CD4-positive, alpha-beta T cell treated with Interleukin-1 beta for 1 hour (primary cell): ENCODE measurements at regions not wholly inside any gene's neighbourhood (a gene's known extent, or its start where the extent isn't known, plus 50 kb on each side); places are given as distances from the start of the nearest gene placed in this dataset.

ENCODE experiments used
- DNase-seq, 2 donors: peaks; one replicate each; pipeline ENCODE4 v3.0.0-alpha.2; 2020 to 2022

DNA sequence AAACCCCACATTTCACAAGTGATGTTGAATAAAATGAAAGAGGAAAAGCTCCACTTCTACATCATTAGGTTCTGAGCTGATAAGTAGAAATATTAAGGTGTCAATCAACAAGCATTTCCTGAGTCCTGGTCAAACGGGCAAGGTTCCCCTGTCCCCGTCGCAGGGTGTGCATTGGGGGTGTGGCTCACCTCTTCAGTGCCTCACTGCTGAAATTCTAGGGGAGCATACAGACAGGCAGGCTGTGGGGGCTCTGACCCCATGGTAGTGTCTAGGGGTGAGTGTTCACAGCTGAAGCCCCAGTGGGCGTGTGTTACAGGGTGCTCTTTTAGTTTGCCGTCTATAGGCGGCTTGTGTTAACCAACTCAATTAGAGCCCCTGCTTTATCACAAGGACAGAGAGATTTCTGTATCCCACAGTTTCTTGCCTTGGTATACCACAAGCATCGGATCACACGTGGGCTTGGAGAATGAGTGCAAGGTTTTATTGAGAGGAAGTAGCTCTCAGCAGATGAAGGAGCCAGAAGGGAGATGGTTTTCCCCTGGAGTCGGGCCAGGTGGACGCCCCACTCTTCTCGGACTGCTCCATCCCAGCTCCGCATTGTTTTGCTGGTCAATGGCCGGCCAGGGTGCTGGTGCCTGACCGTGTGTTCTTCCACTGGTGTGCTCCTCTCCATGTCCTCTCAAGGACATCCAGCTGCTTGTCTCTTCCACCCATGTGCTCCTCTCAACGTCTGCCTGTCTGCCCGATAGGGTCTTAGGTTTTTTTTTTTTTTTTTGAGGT, 238.2 kb upstream of the NLRP1 start:
- no peak for DNase-seq

DNA sequence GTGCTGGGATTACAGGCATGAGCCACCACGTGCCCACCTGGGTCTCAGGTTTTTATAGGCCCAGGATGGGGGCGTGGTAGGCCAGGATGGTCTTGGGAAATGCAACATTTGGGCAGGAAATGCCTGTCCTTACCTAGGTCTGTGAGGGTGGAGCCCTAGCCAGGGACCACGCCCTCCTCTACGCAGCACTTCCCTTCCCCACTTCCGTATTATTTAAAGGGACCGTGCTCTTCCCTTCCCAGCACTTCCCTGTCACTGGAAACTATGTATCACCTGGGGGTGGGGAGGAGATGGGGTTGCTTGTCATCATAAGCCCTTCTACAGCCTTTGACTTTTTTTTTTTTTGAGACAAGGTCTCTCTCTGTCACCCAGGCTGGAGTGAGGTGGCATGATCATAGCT, 238.9 kb upstream of the NLRP1 start:
- no peak for DNase-seq

DNA sequence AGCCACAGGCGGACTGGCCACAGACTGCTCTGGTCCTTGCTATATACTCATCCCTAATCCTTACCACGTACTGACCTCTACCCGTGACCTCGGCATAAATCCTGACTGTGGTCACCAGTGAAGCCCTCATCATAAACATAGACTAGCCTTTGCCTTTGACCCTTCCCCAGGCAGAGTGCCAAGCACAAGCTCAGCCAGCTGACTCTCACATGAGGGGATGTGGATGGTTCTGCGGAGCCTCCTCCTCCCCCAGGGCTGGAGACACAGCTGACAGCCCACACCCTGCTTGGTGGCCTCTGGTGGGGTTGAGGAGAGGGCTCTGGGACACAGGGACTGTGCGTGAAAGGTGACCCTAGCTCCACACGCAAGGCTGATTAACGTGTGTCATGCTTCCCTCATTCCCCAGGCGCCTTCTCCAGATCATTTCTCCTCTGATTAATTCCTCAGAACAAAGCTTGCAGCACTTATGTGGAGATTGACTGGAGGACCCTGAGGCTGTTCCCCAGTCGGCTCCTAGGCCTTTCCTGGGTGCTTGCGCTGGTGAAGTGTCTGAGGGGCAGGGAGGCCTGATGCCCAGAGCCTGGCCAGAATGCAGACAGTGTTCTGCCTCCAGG, 241.5 kb upstream of the NLRP1 start:
- DNase-seq, result no peak

DNA sequence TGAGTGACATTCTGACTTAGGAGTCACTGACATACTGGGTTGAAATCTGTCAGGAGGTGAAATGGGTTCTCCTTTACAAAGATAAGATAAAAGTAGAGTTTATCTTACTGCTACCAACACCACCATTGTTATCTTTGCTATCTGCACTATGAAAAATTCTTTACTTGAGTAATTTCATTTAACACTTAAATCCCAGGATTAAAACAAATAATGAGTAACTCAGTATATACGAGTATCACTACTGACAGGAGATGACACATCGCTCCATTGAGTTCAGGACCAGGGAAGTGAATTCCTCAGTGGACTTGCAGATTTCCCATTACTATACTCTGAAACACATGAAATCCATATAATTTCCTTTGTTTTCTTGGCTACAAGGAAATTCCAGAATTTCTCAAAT, 242.1 kb upstream of the NLRP1 start:
- no peak for DNase-seq

DNA sequence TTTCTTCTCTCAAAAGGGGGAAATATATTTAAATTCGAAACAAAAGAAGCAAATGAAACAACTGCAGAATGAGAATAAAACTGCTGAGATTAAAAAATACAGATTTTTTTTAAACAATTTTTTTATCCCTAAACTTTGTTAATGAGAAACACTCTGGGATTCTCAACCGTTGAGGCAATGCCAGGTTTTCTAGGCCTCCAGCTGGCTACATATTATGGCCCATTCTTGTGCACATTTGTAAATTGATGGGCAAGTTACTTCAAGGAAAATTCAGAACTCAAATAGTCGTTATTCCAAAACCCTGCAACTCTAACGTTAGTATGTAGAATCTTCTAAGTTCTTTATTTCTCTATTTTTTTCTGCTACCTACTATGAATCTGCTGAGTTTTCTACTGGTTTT, 239.3 kb upstream of the WSCD1 start:
- DNase-seq, result no peak

DNA sequence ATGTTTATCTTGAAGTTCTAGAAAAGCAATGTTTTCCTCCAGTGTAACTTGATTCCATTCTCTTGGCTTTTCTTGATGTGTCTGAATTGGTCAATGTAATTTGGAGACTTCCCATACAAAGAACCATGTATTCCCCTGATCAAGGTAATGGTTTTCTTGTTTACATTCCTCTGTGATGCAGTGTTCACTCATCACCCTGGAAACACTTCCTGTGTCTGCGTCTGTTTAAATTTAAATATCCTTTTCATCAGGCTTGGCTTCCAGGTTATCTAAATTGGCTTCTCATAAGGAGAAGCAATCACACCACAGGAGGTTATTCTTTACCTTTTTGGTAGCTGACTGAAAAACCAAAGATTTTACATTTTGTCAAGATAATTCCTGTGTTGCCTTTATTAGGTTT, 237.3 kb upstream of the WSCD1 start:
- DNase-seq, result peak in 1 of 2 donors; percentile 16

DNA sequence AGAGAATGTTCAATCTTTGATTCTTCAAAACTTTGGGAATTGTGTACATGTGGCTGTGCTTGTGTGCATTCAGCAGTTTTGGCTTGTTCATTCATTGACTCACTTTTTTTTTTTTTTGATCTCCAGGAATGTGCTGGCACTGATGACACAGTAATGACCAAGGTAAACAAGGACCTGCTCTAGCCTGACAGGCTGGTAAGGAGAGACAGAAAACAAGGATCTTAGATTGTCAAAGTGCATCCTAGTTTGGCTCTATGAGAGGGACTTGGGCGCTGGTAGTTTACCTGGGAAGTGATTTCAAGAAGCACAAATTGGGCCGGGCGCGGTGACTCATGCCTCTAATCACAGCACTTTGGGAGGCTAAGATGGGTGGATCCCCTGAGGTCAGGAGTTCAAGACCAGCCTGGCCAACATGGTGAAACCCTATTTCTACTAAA, 233.1 kb upstream of the WSCD1 start:
- DNase-seq, result no peak

DNA sequence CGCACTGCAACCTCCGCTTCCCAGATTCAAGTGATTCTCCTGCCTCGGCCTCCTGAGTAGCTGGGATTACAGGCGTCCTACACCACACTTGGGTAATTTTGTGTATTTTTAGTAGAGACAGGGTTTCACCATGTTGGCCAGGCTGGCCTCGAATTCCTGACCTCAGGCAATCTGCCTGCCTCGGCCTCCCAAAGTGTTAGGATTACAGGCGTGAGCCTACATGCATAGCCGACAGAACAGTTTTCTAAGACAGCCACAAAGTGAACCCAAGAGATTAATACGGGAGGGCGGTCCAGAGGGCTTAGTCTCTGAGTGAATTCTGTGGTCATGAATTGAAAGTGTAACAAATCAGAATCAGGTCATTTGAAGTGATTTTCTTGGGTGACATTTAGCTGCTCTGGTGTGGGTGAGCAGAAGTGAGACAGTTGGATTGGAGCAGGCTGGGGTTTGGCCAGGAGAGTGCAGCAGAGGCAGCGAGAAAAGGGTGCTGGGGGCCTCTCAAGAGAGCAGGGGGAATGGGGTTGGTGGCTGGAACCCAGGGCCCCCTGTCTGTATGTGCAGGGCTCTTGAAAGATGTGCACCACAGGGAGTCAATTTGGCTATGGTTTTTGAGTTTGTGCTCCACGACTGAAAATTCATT, 231.4 kb upstream of the WSCD1 start:
- DNase-seq, result no peak

DNA sequence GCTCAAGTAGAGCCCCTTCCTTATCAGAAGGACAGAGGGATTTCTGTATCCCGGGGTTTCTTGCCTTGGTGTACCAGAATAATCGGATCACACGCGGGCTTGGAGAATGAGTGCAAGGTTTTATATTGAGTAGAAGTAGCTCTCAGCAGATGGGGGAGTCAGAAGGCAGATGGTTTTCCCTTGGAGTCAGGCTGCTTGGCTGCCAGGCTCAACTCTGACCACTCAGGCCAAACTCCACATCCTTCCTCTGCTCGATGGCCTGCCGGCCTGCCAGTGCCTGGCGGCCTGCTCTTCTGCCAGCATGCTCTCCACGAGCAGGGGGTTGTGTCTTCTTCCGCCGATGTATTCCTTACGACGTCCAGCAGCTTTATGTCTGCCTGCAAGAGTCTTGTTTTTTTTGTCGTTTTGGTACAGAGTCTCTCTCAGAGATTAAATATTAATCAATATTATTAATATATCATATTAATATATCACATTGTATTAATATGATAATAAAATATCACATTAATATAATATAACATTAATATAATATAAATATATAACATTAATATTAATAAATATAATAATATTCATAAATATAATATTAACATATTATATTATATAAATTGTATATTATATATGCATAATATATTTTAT, 229.2 kb upstream of the WSCD1 start:
- no peak for DNase-seq

DNA sequence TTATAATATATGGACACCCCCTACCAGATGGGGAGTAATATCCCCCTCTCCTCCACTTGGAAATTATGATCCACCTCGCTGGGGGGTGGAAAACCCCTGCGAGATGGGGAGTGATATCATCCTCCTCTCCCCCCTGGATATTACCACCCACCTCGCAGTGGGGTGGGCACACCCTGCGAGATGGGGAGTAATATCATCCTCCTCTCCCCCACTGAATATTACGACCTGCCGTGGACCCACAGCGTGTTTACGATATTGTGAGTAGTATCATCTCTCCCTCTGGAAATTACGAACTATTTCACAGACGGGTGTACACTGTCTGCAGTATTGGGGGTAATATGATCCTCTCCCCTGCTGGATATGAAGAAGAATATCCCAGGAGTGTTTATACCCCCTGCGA, 228.3 kb upstream of the WSCD1 start:
- no peak for DNase-seq

DNA sequence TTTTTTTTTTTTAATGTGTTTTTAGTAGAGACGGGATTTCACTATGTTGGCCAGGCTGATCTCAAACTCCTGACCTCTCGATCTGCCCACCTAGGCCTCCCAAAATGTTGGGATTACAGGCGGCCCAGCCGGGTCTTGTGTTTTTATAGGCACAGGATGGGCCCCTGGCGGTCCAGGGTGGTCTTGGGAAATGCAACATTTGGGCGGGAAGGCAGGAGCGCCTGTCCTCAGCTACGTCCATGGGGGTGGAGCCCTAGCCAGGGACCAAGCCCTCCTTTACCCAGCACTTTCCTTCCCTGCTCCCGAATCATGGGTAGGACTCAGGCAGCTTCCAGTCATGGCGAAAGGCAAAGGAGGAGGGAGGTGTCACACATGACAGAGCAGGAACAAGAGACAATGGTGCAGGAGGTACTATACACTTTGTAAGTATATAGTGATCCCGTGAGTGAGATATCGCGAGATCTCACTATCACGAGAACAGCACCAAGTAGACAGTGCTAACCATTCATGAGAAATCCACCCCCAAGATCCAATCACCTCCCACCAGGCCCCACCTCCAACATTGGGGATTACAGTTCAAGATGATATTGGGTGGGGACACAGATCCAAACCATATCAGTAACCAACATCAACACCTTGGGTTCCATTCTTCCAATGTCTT, 226.7 kb upstream of the WSCD1 start:
- DNase-seq, result no peak

DNA sequence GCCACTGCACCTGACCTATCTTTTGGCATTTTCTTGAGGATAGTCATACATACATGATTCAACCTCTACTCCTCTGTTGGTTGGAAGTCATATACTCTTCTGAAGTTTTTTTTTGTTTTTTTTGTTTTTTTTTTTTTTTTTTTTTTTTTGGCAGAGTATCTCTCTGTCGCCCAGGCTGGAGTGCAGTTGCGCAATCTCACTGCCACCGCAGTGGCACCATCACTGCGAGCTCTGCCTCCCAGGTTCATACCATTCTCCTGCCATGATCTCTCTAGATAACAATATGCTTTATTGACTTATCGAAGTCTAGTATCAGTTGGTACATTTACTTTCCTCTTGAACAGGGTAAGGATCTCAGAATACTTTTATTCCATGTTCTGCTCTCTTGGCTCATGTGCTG, 224.2 kb upstream of the WSCD1 start:
- no peak for DNase-seq

DNA sequence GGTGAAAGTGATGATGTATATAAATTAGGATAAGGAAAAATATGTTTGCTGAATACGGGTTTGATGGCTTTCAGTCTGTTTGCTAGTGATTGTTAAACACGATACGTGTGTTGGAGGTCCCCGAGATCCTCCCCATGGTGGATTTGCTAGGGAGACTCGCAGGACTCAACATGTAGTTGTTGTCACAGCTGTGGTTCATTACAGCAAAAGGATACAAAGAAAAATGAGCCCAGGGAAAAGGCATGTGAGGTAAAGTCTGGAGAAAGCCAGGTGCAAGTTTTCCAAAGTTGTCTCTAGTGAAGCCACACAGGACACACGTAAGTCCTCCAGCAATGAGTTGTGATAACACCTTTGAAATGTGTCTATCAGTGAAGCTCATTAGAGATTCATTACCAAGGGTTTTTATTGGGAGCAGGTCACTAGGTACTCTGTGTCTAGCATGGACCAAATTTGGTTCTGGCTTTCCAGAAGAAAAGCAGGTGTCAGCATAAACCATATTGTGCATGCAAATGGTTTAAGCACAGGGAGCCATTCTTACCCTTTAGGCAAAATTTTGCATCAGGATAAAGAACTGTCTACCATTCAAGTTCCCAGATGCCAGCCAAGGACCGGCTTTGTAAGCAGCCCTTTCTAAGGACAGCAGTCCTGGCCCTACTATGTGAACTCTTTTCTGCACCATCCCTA, 215.2 kb upstream of the WSCD1 start:
- no peak for DNase-seq

DNA sequence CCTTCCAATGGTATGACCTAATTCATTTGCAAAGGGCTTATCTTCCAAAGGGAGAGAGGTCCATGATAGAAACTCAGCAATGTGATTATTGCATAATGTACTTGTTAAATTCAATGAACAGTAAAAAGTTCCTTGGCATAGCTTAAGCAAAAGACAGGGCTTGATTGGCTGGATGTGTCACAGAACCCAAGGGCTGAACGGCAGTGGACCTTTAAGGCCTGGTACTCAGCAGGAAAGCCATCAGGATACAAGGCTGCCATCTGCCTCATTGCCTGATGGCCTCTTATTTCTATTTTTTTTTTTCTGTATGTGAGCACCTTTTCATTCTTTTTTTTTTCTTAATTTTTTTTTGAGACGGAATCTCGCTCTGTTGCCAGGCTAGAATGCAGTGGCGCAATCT, 208.9 kb upstream of the WSCD1 start:
- no peak for DNase-seq

DNA sequence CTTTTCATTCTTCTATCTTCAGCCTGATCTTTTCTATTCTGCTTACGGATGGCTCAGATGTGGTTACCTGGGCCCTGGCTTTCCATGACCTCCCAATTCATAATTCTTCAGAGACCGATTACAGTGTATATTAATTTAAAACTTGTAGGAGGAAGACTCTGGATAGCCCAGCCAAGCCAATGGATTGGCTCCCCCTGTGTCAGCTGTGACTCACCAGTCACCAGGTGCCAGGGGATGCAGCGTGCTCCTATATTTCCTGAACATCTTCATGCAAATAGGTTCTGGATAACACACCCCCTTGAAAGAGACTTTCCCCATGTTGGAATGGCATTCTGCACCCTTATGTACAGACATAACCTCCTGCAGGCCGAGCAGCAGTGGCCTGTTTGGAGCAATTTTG, 208.3 kb upstream of the WSCD1 start:
- no peak for DNase-seq

DNA sequence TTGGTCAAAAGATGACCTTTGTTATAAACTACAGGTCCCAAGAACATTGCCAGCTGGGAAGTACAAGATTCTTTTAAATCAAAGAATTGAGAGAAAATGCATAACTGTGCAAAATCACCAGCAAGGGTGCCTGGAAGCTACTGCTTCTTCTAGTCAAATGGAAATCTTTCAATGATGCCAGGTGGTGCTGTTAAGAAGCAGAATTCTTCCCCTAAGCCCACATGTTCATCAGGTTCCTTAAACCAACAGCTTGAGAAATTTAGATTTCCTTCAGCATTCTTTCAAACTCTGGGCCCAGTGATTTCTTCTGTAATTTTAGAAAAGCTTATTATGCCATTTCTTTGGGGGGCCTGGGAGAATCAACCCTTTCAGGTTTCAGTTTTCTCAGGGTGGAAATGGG, 207.8 kb upstream of the WSCD1 start:
- DNase-seq, result no peak

DNA sequence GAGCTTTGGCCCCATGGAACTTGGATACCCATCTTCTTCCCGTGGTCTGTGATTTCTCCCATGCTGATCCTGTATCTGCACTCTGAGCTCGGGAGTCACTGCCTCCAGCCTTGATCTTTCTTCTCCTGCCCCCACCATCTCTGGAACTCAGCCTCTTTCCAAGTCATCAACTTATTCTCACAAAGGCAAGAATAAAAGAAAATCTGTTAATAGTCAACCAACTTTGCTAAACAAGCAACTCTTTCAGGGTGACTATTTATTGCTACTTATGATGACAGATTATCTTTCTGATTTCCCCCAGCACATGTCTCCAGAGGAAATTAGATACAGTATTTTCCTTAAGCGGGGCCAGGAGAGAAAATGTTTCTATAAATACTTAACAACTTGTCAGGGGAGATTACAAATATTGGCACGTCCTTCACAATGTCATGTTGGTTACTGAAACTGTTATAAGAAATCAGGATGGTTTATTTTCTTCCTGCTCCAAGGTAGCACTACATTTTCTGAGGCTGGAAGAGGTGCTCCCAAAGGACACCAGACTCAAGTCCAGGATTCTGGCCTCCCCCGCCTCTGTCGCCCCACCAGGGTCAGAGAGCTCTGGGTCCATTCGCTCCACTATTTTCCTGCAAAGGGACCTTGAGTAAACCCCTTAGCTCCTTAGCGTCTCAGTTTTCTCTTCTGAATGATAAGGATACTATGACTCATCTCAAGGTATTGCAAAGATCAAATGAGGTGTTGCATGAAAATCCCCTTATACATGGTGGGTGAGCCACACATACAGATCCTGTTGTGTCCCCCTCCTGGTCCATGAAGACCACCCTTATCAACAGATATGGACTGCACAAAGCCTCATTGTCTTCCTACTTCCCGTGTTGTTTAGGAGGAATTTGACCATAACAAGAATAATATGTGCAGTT, 205.2 kb upstream of the WSCD1 start:
- DNase-seq, result no peak

DNA sequence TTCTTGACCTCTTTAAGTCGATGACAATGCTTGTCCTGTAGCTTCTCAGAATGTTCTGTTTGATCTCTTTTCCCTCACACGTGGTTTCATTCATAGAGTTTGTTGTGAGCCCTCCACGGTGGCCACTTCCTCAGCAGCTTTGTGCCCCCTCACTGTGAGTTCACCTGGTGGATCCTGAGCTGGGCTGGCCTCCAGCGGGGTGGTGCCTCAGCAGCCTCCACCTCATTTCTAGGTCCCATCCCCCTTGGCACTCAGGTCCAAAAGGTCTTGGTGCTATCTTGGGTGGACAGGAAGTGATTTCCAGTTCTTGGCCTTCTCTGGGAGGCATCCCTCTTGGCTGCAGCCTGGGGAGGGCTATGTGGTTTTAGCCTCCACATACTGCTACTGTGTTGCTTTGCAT, 203.2 kb upstream of the WSCD1 start:
- DNase-seq, result no peak

DNA sequence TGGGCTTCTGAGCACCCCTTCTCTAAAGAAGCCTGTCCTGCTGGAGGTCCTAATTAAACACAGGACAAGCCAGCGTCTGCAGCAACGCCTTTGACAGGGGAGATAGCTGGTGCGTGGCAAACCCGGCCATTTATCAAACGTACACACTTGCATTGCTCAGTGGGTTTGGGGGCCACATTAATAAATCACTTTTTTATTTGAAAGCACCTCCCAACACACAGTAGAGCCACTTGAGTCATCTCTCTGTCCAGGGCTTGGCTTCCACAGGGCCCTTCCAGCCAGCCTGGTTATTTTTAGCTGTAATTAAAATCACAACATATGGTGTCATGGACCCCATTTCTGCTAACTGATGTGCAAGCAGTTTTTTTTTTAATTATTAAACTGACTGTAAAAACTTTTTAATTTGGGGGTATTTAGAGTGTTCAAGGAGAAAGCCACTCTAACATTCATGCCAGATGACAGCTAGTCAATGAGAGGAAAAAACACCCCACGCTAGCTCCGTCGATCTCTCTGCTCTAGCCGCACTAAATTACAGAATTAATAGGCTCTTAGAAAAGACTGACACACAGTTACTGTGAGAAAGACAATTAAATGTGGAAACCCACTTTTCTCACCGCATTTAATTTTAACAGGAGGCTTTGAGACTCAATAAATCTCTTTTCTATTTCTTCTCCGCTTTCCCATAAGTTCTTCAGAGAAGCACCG, 201.0 kb upstream of the WSCD1 start:
- no peak for DNase-seq

DNA sequence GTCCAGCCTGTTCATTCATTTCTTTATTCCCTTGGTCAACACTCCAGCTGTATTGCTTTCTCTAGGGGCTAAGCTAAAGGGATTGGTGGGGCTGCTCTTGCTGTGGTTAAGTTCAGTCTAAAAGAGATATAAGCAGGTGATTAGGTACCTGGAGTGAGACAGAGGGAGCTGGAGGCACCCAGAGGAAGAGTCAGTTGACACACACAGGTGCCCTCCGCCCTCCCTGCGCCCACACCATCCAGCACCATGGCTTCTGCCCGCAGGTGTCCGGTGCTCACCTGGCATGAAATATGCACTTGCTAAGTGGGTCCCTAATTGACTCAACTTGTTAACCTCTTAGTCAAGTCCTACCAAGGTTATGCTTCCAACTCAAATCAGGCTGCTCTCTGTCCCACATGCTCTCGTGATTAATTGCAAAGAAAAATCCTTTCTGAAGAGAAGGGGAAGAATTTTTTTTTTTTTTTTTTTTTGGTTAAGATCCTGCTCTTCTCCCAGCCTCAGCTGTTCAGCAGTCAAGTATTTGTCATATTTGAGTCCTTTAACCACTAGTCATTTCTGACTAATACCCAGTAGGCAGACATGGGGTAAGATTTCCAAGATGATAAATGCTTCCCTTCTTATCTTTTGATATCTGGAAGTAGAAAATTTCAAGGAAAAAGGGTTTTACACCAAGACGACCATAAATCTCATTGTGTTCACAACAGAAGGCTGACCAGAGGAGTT, 199.8 kb upstream of the WSCD1 start:
- no peak for DNase-seq
